ENCODE measurements at regions not wholly inside any gene's neighbourhood (a gene's known extent, or its start where the extent isn't known, plus 50 kb on each side); places are given as distances from the start of the nearest gene placed in this dataset.
A peak's percentile ranks its signal among the peaks of the same experiment; 100 is the strongest.

- 51 to 56% methylated on average over 2 of the region's 2 CpGs for WGBS, 2 donors
Observed at GRCh38 chr20:10769700-10770099, 95.9 kb upstream of the JAG1 start.

DNA sequence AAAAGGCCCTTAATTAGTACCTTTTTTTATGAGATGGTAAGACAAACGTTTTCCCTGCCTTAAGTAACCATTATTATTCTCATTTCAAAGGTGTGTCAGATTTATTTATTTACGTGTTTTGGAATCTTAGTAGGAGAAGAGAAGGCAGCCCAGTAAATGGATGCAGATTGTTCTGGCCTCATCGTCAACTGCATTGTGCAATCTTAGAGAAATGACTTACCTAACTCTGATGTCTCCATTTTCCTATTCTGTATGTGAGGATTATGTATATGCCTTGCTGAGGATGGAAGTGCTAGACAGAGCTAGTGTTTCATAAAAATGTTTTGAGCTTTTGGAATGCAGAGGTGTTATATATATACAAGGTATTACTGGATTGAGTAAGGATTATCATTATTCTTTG, 97.0 kb upstream of the JAG1 start:
- TF ChIP-seq CTCF (IDR thresholded peaks at IDR 0.05) = no peak
- no peak overlapping the region for H3K27ac ChIP-seq
- no peaks in the 10 kb centered on the region for H3K9me3 ChIP-seq
- intact Hi-C loops (cut with DNase I) = no loop called here
- H3K36me3 ChIP-seq = no peaks in the 10 kb centered on the region
- ATAC-seq = no peak
- no peaks in the 10 kb centered on the region for H3K4me1 ChIP-seq
- DNase-seq = no peak
- H3K27me3 ChIP-seq = no peaks in the 10 kb centered on the region
- H3K4me3 ChIP-seq = no peak overlapping the region
- WGBS, 2 donors = 93% methylated on average over 3 of the region's 3 CpGs

More at GRCh38 chr20:10769700-10770099, 95.9 kb upstream of the JAG1 start:
- no peaks in the 10 kb centered on the region for H3K27me3 ChIP-seq
- no peak for TF ChIP-seq CTCF (IDR thresholded peaks at IDR 0.05)
- H3K27ac ChIP-seq = no peak overlapping the region
- H3K36me3 ChIP-seq = no peaks in the 10 kb centered on the region
- no peak overlapping the region for H3K4me3 ChIP-seq
- DNase-seq (no peak), ATAC-seq (no peak)
- intact Hi-C loops (cut with DNase I) = loop anchor here in 1 of 10 donors (10.0 kb wide), 1 partner anchor 65 kb away; no protein-coding TSS in a partner anchor
- no peaks in the 10 kb centered on the region for H3K9me3 ChIP-seq
- H3K4me1 ChIP-seq = no peaks in the 10 kb centered on the region

- ATAC-seq (no peak), DNase-seq (no peak)
- H3K9me3 ChIP-seq = no peaks in the 10 kb centered on the region
- no peak overlapping the region for H3K4me3 ChIP-seq
- H3K27ac ChIP-seq = no peak overlapping the region
- 64 to 67% methylated on average over 1 of the region's 1 CpG for WGBS, 2 donors
- TF ChIP-seq CTCF (IDR thresholded peaks at IDR 0.05) = no peak
- intact Hi-C loops (cut with DNase I) = no loop called here
- no peaks in the 10 kb centered on the region for H3K4me1 ChIP-seq
- H3K36me3 ChIP-seq = no peaks in the 10 kb centered on the region
- H3K27me3 ChIP-seq = no peaks in the 10 kb centered on the region
Observed at GRCh38 chr20:10771435-10772140, 97.8 kb upstream of the JAG1 start.

DNA sequence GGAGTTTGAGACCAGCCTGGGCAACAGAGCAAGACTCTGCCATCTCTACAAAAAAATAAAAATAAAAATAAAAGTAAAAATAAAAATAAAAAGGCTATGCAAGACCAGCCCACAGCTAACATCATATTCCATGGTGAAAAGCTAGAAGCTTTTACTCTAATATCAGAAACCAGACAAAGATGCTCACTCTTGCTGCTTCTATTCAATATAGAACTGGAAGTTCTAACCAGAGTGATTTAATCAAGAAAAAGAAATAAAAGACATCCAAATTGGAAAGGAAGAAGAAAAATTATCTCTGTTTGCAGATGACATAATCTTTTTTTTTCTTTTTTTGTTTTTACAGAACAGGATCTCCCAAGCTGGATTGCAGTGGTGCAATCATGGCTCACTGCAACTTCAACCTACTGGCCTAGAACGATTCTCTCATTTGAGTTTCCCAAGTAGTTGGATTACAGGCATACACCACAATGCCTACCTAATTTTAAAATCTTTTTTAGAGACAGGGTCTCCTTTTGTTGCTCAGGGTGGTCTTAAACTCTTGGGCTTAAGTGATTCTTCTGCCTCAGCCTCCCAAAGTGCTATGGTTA, 100.7 kb upstream of the JAG1 start:
- DNase-seq = no peak
- H3K36me3 ChIP-seq = no peaks in the 10 kb centered on the region
- H3K27me3 ChIP-seq = no peaks in the 10 kb centered on the region
- no peaks in the 10 kb centered on the region for H3K4me1 ChIP-seq
- peak in 3 of 8 donors; percentile 46 to 70 (median 69) for ATAC-seq
- intact Hi-C loops (cut with DNase I) = no loop called here
- H3K4me3 ChIP-seq = no peak overlapping the region
- no peaks in the 10 kb centered on the region for H3K9me3 ChIP-seq
- TF ChIP-seq CTCF (IDR thresholded peaks at IDR 0.05) = no peak
- 77 to 83% methylated on average over 1 of the region's 1 CpG for WGBS, 2 donors
- H3K27ac ChIP-seq = no peak overlapping the region
